Activated T-cell treated with anti-CD3 and anti-CD28 coated beads for 48 hours (primary cell): ENCODE measurements at regions not wholly inside any gene's neighbourhood (a gene's known extent, or its start where the extent isn't known, plus 50 kb on each side); places are given as distances from the start of the nearest gene placed in this dataset.
A peak's percentile ranks its signal among the peaks of the same experiment; 100 is the strongest.

Experiments
- DNase-seq: peaks from one replicate; pipeline ENCODE4 v3.0.0-alpha.2; 2020; ENCODE audit warnings: low read depth

DNA sequence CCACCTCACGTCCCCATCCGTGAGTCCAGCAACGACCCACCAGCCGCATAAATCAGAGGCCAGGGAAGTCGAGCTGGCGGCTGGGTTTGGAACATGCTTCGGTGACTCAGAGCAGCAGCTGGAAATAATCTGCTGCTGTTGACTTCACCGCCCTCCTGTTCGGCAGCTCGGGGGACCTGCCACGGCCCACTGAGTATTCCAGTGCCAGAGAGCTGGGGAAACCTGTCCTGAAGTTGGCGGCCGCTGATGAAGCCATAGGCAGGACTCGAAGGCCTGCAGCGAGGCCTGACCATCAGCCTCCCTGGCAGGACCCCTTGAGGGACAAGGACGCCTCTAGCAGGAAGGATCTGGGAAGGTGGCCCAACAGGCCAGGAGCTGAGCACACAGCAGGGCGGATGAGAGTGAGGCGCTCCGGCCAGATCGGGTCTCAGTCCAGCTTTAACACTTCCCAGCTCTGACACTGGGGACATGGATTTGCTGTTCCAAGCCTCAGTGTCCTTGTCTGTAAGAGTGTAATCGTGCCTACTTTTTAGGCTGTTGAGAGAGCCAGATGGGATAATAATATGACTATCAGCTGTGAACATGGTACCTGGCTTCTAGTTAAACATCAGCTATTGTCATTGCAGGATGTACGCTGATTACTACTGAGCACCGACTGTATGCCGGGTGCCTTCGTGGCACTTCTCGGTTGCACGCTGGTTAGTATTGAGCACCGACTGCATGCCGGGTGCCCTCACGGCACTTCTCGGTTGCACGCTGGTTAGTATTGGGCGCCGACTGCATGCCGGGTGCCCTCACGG is 50.4 kb upstream of the CIBAR2 start:
- no peak for DNase-seq

DNA sequence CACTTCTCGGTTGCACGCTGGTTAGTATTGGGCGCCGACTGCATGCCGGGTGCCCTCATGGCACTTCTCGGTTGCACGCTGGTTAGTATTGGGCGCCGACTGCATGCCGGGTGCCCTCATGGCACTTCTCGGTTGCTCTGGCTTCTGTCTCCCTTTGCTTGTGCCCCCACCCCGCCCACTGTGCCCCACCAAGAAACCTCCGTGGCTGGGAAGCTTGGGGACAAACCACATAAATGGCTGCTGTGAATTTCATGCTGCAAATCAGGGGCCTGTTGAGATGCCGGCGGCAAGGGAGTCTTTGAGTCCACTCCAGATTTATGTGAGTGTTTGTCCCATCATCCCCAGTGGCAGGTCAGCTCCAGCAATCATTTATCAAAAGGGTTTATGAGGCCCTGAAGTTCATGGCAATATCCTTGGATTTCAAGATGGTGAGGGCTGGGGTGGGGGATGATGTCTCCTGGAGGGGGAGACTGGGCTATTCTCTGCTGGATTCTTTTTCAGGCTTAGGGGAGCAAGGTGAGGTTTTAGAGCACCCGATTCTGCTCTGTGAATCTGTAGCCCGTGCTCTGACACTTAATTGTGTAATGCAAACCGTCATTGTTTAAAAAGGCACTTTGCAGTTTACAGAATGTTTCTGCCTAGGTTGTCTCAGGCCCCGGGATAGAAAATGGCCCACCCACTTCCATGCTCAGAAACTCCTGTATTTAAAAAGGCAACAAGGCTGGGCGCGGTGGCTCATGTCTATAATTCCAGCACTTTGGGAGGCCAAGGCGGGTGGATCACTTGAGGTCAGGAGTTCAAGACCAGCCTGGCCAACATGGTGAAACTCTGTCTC is 51.2 kb upstream of the CIBAR2 start:
- DNase-seq = no peak

DNA sequence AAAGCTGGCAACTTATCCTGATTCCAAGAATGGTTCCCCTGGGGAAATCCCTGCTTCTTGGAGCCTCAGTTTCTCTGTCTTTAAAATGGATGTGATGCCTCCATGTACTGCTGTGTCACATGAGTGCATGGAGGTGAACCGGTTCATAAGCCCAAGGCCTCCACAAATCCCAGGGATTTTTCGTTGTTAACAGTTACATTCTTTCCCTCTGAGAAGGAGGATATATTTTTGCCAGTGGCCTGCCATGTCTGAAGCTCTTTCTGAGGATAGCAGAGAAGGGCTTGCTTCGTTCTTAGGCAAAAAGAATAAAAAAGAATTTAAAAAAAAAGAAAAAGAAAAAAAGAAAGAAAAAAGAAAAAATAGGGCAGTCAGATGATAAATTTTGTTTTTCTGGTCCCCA is 52.2 kb upstream of the CIBAR2 start:
- no peak for DNase-seq

DNA sequence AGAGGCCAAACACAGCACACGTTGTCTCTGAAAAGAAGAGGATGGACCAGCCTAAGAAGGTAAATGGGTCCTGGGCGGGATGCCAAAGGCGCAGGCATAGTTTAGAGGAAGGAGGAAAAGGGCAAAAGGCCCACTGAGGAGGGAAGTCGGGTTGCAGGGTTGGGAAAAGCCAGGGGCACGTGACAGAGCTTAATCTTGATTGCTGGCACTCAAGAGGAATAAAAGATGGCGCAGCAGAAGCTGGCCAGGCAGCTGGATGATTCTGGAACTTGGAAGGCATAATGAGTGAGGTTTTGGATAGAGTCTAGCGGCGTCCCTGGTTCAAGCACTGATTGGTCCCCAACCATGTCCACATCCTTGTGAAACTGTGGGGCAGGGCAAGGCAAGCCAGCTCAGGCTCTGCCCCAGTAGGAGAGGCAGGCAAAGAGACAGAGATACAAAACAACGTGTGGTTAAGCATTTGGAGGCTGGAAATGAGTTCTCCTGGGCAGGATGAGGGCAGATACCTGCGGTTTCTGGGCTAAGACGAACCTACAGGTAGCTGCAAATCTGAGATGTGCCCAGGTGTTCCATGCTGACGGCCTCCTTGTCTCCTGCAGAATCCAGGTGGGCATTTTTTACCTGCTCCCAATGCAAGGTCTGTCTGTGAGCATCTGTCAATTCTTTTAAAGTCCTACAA is 52.7 kb upstream of the CIBAR2 start:
- no peak for DNase-seq

DNA sequence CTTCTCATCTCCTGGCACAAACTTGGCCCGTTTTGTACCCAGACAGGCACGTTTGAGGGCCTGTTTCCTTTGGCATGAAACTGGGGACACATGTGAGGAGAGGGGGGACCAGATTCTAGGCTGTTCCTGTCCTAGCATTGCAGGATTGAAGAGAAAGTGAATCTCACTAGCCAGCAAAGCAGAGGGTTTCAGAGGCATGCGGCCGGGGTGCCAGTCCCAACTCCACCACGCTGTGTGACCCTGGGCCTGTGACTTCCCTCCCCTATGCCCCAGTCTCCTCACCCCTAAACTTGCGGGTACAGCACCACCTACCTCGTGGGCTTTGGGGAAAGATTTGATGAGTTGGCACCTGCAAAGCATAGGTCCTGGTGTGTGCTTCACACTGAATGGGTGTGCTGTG is 53.5 kb upstream of the CIBAR2 start:
- DNase-seq = no peak

DNA sequence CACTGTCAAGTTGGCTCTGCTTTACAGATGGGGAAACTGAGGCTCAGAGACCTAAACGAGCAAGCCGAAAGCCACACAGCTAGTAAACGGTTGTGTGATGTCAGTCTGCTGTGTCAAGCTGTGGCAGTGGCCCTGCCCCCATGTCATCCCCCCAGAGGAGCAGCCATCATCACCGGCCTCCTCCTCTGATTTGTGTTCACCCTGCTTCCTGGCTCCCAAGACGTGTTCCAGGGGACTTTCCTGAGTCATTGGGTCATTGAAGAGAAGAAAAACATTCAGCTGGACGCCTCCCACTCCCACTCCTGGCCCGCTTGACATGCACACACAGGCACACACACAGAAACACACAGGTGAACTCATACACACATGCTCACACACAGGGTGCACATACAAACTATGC is 54.0 kb upstream of the CIBAR2 start:
- no peak for DNase-seq

DNA sequence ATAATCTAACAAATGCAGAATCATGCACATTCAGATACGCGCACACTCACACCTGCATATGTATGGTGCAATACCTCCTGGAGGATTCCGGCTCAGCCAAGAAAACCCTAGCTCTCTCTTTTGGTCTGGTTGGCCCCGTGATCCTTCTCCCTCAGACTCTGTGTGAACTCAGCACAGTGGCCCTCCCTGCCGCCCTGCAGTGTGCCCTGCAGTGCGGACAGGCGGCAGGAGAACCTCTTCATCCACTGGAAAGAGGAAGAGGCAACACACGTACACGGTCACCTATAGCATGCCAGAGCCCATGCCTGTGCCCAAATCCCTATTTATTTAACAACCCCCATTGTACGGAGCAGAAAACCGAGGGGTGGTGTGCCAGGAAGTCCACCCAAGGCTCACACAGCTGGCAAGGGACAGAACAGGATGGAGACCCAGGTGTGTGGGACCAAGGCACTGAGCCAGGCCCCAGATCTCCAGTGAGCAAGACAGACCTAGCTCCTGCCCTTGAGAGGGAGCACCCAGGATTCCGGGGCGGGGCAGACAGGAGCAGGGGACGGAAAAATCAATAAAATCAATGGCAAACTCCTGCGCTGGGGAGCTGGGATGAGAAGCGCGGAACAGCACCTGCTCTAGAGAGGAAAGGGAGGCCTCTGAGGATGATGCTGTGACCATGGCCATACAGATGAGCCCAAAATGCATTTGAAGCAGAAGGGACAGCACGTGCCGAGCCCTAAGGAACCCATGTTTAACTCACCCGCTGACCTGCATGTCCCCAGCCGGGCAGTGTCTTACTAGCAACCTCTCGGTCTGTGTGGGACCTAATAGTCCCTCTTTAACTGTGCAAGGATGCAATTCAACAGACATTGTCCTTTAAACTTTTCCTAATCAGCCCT is 54.7 kb upstream of the CIBAR2 start:
- DNase-seq = no peak

DNA sequence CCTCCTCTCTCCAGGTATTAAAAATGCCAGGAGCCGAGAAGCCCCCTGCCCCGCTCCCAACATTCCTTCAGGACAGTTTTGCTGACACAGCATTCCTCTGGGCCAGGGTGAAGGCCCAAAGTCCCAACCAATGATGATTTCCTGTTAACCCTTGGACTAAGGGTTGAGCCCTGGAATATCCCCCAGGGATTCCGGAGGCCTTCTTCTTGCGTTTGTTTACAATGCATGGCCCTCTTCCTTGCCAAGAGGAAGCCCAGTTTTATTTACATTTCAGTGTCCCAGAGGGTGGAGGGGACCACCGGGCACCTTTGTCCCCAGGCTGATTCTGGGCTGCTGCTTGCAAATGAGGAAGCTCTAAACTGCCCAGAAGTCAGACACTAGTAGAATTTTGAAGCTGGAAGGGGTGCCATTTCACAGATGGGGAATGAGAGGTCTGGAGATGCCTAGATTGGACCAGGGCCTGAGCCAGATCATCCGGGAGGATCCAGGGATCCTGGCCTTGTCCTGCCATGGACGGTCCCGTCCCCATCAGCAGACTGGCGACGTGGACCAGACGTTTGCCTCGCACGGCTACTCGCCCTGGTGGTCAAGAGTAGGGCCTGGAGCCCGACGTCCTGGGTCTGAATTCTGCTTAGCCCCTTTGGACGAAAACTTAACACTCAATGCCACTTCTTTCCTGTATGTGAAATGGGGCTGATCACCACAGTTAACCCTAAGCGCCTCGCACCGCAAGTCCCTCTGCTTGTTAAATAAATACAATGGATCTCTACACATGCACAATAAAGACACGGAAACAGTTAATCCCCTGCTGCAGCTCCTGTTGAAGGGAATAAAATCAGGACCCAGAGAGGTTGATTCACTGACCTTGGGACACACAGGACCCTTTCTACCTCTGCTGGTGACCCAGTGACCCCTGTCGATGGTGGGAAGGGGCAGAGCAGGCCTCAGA is 55.6 kb upstream of the CIBAR2 start:
- DNase-seq = no peak

DNA sequence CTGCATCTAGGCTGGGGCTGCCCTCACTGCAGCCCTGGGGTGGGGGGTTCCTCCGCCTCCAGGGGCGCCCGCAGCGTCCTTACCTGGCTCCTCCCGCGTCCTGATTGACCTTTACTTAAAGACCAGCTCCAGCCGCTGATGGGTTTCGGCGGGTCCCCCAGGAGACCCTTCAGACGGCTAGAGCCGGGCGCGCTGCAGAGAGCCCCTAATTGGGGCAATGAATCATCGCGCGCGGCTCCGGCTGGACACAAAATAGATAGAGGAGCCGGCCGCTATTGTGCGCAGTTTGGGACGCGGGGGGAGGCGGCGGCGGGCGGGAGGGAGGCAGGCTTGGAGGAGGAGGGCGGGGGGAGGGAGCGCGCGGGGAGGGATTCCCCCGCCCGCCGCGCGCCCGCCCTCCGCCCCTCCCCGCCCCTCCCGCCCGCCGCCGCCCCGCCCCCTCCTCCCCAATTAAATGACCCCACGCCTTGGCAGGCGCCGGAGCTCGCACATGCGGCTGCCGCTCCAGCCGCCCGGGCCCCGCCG is 56.5 kb upstream of the CIBAR2 start:
- DNase-seq = no peak

DNA sequence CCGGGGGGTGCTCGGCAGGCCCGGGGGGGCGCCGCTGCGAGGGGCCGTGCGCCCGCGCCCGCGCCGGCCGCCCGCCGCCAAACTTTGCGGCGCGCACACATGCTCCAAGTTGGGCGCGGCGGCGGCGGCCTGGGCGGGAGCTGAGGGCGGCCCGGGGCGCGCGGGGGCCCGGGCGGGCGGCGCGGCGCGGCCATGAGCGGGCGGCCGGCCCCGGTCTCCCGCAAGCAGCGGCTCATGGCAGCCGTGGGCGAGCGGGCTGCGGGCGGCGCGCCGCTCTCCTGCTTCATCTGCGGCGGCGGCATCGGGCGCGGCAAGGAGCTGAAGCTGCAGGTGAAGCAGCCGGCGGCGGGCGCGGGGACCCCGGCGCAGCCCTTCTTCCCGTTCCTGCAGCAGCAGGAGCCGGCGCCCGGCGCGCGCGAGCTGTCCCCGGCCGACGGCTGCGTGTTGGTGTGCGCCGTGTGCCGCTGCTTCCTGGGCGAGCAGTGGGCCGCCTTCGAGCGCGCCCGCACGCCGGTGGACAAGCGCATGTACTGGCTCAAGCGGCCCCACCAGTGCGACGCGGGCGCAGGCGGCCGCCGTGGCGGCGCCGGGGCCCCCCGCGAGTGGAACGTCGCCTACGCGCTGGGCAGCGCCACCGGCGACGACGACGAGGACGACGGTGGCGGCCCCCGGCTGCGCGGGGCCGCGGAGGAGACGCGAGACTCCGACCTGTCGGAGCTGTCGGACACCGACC is 57.2 kb upstream of the CIBAR2 start:
- DNase-seq = peak; percentile 12

DNA sequence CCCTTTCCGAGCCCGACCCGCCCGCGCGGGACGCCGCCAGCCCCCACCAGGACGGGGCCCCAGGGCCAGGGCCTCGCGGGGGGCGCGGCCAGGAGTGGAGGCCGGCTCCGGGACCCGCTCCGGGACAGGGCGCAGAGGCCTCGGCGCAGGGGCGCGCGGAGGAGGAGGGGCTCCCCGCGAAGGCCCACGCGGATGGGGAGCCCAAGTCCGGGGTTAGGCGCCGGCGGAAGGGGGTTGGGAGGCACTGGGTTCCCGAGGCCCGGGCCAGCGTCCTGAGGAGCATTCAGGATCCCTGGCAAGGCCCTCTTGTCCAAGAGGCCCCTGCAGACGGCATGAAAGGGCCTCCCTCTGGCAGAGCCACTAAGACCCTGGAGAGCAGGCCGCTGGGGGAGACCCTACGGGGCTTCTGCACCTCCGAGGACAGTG is 57.8 kb upstream of the CIBAR2 start:
- DNase-seq = no peak

DNA sequence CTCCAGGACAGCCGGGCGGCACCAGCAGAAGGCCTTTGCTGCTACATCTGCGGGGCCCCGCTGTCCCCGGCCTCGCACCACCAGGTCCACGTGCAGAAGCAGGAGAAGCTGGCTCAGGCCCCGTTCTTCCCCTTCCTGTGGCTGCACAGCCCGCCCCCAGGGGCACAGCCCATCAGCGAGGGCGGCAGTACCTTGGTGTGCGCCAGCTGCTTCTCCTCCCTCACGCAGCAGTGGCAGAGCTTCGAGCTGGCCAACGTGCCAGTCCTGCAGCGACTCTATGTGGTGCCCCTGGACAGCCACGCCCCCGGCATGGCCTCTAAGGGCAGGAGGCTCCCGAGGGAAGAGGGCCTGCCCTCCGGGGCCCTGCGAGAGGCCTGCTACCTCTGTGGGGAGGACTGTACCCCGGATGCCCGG is 58.3 kb upstream of the CIBAR2 start:
- DNase-seq = no peak

DNA sequence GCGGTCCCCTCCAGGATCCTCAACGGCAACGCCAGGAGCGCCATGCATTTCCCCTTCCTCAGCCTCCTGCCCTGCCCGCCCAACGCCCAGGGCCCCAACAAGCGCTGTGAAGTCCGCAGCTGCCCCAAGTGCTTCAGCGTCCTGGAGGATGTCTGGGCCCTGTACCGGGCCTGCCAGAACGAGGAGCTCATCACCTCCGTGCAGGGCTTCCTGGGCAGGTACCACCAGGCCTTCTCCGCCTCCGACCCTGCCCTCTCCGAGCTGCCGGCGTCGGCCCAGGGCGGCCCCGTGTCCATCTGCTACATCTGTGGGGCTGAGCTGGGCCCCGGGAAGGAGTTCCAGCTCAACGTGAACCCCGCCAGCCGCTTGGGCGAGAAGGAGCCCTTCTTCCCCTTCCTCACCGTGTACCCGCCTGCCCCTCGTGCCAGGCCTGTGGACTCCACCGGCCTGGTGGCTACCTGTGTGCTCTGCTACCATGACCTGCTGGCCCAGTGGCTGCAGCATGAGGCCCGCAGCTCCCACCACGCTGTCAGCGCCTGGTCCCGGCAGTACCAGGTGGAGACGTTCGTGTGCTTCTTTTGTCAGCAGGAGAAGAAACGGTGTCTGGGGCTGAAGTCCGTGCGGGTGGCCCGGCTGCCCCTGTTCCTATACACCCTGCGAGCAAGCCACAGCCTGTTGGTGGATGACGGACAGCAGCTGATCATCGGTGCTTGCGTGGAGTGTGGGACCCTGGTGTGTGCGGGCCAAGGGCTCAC is 58.9 kb upstream of the CIBAR2 start:
- no peak for DNase-seq

DNA sequence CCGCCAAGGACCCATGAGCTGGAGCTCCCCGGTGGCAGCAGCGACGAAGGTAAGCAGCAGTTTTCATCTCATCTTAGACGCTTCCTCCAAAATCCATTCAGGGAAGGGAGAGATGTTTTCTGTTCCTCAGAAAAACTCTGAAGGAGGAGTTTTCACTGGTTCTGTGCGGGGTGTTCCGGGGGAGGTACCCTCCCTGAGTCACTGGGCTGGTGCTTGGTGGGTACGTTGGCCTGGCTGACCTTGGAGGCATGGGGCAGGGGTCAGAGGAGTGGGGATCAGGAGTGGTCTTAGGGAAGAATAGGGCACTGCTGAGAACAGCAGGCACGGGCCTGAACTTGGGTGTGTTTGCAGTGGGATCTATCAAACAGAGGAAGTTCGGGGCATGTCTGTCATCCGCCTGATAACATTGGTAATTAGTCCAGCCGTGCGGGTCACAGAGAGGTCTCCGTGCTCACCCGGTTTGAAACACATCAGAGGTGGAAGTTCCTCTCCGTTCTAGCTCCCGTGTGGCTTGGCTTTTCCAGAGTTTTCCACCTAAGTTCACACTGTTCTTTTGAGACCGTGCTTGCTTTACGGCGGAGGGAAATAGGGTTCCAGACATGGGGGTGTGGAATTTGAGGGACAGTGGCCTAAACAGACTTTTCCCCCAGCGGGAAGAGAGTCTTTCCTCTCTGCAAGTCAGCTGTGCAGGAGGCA is 59.6 kb upstream of the CIBAR2 start:
- no peak for DNase-seq

DNA sequence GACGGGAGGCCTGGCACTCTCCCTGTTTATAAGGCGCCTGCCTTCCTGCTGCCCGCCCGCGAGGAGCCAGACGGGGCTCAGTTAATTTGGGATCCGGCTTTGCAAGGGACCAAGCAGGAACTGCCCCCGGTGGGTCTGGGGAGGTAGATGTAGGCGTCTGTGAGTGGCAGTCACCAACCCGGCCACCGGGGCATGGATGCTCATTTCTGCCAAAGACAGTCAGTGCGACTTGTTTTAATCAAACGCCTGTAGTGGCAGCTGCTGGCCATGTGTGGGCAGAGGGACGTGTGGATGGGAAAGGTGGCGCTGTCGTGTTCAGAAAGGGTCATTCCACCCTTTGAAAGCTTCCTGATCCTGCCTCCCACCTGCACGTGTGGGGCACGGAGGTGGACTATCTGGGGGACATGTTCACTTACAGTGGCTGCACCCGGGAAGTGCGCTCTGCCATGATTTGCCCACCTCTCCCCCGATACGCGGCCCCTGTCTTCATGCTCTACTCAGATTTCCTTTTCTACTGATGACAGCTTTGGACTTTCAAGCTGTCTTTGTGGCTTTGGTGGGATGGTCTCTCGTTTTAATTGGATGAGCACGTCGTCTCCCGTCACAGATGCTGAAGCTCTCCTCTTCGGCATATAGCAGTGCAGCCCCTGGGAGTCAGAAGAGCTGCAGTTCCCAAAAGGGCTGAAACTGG is 60.3 kb upstream of the CIBAR2 start:
- no peak for DNase-seq

DNA sequence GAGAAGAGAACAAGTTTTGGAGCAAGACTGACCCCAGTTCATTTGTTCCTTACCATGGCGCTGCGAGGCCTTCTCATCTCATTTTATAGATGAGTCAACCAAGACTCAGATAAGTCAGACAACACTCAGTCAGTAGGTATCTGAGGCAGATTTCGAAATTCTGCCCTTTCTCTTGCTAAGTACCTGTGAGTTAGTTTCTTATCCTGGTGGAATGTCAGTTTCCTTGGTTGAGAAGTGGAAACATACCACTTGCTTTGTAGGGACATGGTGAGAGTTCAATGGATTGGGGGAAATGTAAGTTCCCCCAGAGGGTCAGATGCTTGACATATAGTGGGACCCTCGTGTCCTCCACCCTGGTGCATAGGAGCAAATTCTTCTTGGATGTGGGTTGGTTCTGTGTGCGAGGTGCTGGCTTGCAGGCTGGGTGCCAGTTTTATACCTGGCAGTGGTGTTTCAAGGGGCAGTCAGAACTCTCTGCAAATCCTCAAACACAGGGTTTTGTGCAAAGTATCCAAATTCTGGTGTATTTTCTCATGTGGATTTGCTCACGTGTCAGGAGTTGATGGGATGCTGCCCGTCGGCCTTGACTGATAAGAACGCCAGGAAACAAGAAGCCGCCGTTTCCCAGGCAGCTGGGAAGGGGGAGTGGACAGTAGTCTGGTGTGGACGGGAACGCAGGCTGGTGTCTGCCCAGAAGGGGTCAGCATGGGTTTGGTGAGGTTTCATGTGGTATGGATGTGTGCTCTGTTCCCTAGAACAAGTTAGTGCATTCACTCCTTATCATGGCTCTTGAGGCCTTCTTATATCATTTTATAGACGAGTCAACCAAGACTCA is 61.1 kb upstream of the CIBAR2 start:
- no peak for DNase-seq
